SK-MEL-5 (cell line): ENCODE measurements at regions not wholly inside any gene's neighbourhood (a gene's known extent, or its start where the extent isn't known, plus 50 kb on each side); places are given as distances from the start of the nearest gene placed in this dataset.

ENCODE experiments used
- DNase-seq: peaks from one replicate; pipeline ENCODE4 v3.0.0-alpha.2; 2016; ENCODE audit warnings: low read depth, low spot score
- in situ Hi-C: cut with HindIII; loops from 2 replicates; pipeline ENCODE4 v1.10.0; 2016; ENCODE audit warnings: low sequenced_read_pairs, high pct_unique_total_duplicates, low pct_unique_long_range_greater_than_20kb

GRCh38 chr14:101428409-101428808, 132.9 kb upstream of the DIO3 start:
- DNase-seq, result no peak
- in situ Hi-C loops, result no loop called here

DNA sequence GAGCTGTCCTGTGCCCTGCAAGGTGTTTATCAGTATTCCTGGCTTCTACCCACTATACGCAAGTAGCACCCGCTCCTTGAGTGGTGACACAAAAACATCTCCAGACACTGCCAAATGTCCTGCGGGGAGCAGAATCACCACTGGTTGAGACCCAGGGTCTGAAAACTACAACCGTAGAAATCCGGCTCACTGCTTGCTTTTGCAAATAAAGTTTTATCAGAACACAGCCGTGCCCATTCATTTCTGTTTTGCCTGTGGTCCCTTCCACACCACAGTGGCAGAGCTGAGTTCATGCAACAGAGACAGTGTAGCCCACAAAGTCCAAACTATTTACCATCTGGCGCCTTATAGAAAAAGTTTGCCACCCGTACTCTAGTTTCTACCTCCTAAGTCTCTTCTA, 125.7 kb upstream of the DIO3 start:
- no peak for DNase-seq
- in situ Hi-C loops, result no loop called here

DNA sequence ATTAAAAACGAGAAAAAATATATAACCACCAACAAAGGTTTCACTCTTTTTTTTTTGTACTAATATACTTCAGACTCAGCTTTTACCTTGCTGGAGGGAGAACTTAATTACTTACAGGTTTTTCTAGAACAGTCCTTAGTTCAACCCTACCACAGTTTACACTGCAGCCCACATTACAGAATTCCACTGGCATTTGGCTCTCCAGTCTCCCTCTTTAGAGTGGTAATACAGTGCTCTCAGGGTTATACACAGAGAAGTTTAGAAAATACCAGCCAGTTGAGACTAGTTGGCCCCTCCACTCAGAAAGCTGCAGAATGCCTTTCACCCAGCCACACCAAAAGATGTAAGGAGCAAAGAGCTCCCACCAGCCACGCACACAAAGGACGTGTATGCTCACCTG, 122.3 kb upstream of the DIO3 start:
- in situ Hi-C loops, result no loop called here
- DNase-seq, result no peak

DNA sequence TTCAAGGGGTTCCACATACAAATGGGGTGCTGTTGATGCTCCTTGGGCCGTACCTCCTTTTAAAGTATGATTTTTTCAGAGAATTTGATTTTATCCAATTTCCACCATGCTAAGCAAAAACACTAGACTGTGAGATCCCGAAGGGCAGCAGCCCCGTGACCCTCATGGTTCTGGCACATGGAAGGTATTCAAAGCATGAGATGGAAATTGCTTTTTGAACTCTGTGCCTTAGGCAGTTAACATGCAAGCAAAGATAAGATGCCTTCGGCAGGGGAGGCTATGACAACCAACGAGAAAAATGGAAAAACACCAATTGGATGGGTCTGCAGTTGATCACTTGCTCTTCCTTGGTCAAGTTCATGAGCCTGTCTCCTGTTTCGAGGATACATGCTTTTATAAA, 120.8 kb upstream of the DIO3 start:
- DNase-seq, result no peak
- in situ Hi-C loops, result no loop called here

GRCh38 chr14:101441710-101442109, 119.6 kb upstream of the DIO3 start:
- no peak for DNase-seq
- in situ Hi-C loops, result no loop called here

DNA sequence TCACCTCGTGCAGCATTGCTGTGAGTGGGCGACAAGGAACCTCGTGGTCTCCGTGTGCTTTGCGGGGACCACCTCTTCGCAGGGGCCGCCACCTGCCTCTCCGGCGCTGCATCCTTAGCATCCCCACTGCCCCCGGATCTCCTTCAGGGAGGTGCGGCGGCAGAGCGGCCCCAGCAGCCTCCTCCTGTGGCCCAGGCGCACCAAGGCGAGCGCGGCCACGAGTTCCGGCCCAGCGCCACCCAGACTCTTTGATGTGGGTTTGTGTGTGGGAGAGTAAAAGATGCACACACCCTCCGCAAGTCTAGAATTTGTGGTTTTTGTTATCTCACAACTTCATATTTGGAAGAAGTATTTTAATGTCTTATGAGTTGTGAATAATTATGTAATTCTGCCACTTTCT, 118.8 kb upstream of the DIO3 start:
- DNase-seq, result no peak
- in situ Hi-C loops, result no loop called here

DNA sequence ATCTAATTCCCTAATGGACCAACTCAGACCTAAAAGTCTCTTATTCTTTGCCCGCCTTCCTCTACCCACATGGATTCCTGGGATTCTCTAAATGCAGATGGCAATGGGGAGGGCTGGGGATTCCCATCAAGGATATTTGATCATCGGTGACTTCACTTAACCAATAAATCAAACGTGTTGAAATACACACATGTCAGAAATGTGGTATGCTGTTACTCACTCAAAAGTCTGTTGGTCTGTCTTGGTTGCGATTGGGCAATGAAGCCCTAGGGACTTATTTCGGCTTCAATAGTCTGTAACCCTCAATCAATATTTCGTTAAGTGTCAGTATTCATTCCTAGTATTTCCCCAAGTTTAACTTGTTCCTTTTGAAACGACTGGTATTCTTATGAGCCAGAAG, 117.2 kb upstream of the DIO3 start:
- in situ Hi-C loops, result no loop called here
- no peak for DNase-seq

DNA sequence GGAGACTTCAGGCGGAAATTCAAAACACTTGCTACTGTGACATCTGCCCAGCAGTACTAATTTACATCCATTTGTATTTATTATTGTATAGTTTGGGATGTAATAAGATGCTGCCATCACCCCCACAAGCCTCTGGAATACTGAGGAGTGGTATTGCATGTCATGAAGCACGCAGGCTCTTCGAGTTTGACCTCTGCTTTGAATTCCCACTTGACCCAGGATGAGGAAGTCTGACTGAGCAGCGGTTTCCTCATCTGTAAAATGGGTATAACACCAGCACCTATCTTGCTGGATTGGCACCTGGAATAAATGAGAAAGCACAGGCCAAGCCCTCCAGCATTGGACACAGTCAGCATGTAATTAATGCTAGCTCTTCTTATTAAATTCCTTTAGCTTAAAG, 116.0 kb upstream of the DIO3 start:
- DNase-seq, result no peak
- in situ Hi-C loops, result no loop called here

GRCh38 chr14:101446387-101446969, 114.8 kb upstream of the DIO3 start:
- no peak for DNase-seq
- in situ Hi-C loops, result no loop called here

DNA sequence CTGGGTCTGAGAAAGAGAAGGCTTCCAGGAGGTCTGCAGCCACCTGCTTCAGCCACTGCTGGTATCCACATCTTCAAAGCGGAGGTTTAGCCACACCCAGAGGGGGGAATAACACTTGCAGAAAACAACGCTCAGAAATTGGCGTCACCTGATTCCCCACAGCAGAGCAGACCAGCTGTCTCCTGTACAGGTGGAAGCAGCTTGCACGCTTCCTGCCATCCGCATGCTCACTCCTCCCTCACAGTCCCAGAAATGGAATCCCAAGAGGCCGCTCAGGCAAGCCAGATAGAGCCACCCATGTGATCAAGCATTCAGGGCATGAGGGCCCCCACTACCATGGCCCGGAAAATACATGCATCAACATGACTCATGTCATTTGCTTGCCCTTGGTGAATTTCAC, 112.2 kb upstream of the DIO3 start:
- DNase-seq, result no peak
- in situ Hi-C loops, result no loop called here

DNA sequence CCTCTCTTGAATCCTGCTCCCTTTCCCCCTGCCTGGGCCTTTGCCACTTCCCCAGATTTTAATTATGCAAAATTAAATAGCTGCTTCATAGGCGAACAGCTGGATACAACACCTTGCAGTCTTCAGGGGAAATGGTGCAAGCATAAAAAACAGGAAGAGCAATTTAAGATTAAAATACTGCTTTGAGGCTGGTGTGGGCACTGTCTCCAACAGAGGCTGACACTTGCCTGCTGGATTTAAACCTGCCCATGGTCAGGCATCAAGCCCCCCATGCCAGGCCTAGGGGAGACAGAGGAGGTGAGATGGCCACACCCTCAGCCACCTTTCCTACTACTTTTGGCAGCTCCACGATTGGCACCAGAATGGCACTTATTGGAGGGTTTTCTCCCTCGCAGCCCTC, 110.1 kb upstream of the DIO3 start:
- in situ Hi-C loops, result no loop called here
- no peak for DNase-seq

DNA sequence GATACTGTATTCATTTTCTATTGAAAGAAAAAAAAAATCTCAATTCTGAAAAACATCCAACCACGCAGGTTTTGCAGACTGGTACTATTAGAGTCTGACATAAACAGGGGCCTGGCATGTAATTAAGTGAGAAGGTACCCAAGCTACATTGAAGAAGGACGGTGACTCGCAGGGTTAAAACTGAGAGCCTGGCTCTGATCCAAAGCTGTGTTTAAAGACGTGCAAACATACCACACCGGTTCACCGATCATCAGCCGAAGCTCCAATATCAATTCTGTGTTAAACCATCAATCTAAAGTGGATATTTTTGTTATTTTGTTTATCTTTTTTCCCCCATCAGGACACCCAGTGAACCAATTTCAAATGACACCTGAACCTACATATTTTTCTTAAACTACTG, 108.1 kb upstream of the DIO3 start:
- DNase-seq, result no peak
- in situ Hi-C loops, result no loop called here

DNA sequence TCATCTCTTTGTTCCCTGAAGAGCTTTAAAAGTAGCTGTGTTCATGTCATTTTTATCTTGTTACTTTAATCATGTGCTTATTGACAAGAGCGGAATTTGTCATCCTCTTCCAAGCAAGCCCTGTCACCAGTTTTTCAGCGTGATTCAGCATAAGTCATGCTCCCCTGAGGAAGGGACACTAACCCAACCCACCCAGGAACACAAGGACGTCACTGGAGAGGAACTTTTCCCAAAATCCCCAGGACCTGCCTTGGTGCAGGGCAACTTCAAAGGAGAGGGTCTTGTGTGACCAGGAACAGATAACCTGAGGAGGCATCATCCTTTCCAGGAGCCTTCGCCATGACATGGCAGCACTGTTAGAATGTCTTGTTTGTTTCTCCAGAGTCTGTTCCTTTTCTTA, 107.1 kb upstream of the DIO3 start:
- in situ Hi-C loops, result no loop called here
- DNase-seq, result no peak

GRCh38 chr14:101456246-101457175, 104.8 kb upstream of the DIO3 start:
- in situ Hi-C loops, result no loop called here
- DNase-seq, result no peak

- in situ Hi-C loops, result no loop called here
- DNase-seq, result no peak
These were observed 103.9 kb upstream of the DIO3 start for GRCh38 chr14:101457301-101457935.

DNA sequence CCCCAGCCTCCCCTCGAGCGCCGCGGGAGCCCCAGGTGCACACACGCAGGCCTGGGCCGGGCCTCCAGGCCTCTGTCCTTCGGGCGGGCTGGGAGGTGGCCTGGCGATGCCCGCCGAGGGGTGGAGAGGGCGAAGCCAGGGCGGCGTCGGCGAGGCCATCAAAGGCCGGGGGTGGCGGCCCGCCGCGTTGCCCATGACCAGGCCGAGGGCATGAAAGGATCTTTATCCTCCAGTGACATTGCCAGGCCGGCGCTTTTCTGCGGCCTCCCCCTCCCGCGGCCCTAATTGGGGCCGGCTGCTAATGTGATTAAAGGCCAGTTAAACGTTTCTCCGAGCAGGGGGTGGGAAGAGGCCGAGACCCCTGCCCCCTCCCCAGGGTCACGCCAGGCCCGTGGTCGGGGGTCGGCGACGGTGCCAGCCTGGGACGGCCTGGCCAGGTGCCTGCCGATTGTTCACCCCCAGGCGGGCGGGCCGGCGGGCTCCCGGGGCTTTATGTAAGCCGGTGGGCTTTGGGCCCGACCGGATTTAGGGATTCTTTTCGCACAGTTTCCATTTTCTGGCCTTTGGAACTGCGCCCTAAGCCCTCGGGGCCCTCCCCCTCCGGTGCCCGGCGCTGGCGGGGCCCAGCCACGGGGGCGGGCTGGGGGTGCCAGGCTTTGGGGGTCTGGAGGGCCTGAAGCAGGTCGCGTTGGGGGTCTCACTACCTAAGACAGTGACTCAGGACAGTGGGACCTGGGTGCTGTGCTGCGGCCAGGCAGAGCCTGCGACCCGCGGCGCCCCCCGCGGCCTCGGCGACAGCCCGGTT, 103.2 kb upstream of the DIO3 start:
- DNase-seq, result no peak
- in situ Hi-C loops, result no loop called here

DNA sequence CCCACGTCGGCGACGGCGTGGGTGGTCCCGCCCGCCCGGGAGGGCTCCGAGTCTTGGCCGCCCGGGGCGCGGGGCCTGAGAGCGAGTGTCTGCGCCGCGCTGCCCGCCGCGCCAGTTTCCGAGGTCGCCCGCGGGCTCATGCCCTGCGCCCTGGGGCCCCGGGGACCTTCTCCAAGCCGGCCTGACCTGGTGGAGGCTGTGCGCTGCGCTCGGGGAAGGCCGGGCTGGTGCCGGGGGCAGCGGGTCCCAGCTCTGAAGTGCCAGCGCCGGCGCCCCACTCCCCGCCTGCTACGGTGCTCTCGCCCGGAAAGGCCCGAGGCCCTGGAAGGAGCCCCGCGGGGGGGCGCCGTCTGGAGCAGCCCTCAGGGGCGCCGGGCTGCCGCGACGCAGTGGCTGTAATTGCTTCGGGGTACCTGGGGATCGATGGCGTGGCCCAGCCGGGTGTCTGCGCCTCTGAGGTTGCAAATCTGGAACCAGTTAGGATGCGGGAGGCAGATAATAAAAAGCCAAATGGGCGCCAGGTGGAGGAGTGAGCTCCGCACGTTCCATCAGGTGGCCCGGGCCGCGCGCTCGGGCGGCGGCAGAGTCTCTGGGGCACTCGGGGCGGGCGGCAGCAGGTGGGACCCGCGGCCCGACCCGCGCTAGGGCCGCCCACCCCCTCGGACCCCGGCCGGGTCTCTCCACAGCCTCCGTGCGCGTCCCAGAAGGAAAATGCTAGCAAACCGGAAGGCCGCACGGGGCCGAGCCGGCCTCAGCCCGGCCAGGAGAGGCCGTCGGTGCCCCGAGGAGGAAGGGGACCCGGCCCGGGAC, 102.3 kb upstream of the DIO3 start:
- no peak for DNase-seq
- in situ Hi-C loops, result no loop called here
